CD14-positive monocyte (primary cell): ENCODE measurements at regions not wholly inside any gene's neighbourhood (a gene's known extent, or its start where the extent isn't known, plus 50 kb on each side); places are given as distances from the start of the nearest gene placed in this dataset.

Experiments used
- DNase-seq, 3 donors: peaks; one replicate each; pipeline ENCODE4 v3.0.0-alpha.2; 2011 to 2022
- H2AFZ ChIP-seq: 2 replicates; pipeline ENCODE4 v1.6.0; 2012; ENCODE audit warnings: mild to moderate bottlenecking, low read depth, low read length, inconsistent platforms; ENCODE audit not compliant: insufficient read depth, poor library complexity, severe bottlenecking
- H3K27ac ChIP-seq, 2 donors: 1 replicate in 1 of 2; 2 replicates in 1 of 2; pipeline ENCODE4 v1.5.1; 2012 to 2013; ENCODE audit warnings: low read length in 2 of 2, control low read depth in 1 of 2, inconsistent platforms in 1 of 2, low read depth in 1 of 2, mild to moderate bottlenecking in 1 of 2
- H3K27me3 ChIP-seq, 2 donors: one replicate each; pipeline versions ENCODE4 v1.6.0 to v1.6.1; 2011 to 2013; ENCODE audit warnings: low read length in 2 of 2; ENCODE audit not compliant: control insufficient read depth in 2 of 2, insufficient read depth in 2 of 2
- H3K36me3 ChIP-seq, 2 donors: replicated peaks in 1 of 2; 1 replicate in 1 of 2; 2 replicates in 1 of 2; pipeline versions ENCODE4 v1.5.1 to v1.6.1; 2012 to 2013; ENCODE audit warnings: low read length in 2 of 2, control low read depth in 1 of 2, inconsistent platforms in 1 of 2, mild to moderate bottlenecking in 1 of 2; ENCODE audit not compliant: insufficient read depth in 2 of 2, control insufficient read depth in 1 of 2
- H3K4me1 ChIP-seq, 2 donors: 1 replicate in 1 of 2; 2 replicates in 1 of 2; pipeline versions ENCODE4 v1.5.1 to v1.6.1; 2012 to 2013; ENCODE audit warnings: low read length in 2 of 2, control low read depth in 1 of 2, inconsistent platforms in 1 of 2, mild to moderate bottlenecking in 1 of 2, moderate library complexity in 1 of 2; ENCODE audit not compliant: insufficient read depth in 2 of 2, control insufficient read depth in 1 of 2
- H3K4me2 ChIP-seq: replicated peaks from 2 replicates; pipeline ENCODE3; 2012; ENCODE audit warnings: low read length, moderate library complexity, mild to moderate bottlenecking; ENCODE audit not compliant: poor library complexity, severe bottlenecking; ENCODE audit errors: extremely low read depth
- H3K4me3 ChIP-seq, 3 experiments: fragments of 200-600 bp in 1 of 3; sonication (generic) in 1 of 3; replicated peaks in 1 of 3; 1 replicate in 2 of 3; 2 replicates in 1 of 3; pipeline ENCODE4 v1.5.1; 2011 to 2013; ENCODE audit warnings: low read length in 3 of 3, mild to moderate bottlenecking in 3 of 3, control low read depth in 2 of 3, low read depth in 2 of 3, inconsistent platforms in 1 of 3, moderate library complexity in 1 of 3
- H3K79me2 ChIP-seq: 2 replicates; pipeline ENCODE4 v1.6.0; 2012; ENCODE audit warnings: mild to moderate bottlenecking, control low read depth, inconsistent platforms, low read length, moderate library complexity; ENCODE audit not compliant: insufficient read depth
- H3K9ac ChIP-seq: 2 replicates; pipeline ENCODE4 v1.6.0; 2017; ENCODE audit warnings: low read length, mild to moderate bottlenecking; ENCODE audit not compliant: insufficient read depth, poor library complexity, severe bottlenecking
- H3K9me3 ChIP-seq, 2 donors: replicated peaks in 1 of 2; 1 replicate in 1 of 2; 2 replicates in 1 of 2; pipeline versions ENCODE4 v1.5.1 to v1.6.1; 2012 to 2013; ENCODE audit warnings: low read length in 2 of 2, control low read depth in 1 of 2; ENCODE audit not compliant: control insufficient read depth in 1 of 2, insufficient read depth in 1 of 2
- H4K20me1 ChIP-seq: 2 replicates; pipeline ENCODE4 v1.6.0; 2012; ENCODE audit warnings: mild to moderate bottlenecking, low read length, control low read depth, moderate library complexity; ENCODE audit not compliant: insufficient read depth
- H3K27ac Mint-ChIP-seq, 7 donors: one replicate each; pipeline ENCODE4 v1.8.0; 2020; ENCODE audit warnings: mild to moderate bottlenecking in 7 of 7, mixed read lengths in 7 of 7, moderate library complexity in 6 of 7, inconsistent platforms in 2 of 7
- H3K27me3 Mint-ChIP-seq, 3 donors: one replicate each; pipeline ENCODE4 v1.8.0; 2021 to 2022; ENCODE audit warnings: low read depth in 3 of 3, mild to moderate bottlenecking in 3 of 3, mixed read lengths in 3 of 3, moderate library complexity in 3 of 3, inconsistent platforms in 1 of 3
- H3K36me3 Mint-ChIP-seq, 2 donors: one replicate each; pipeline ENCODE4 v1.8.0; 2020; ENCODE audit warnings: mixed read lengths in 2 of 2, inconsistent platforms in 1 of 2, mild to moderate bottlenecking in 1 of 2
- H3K4me1 Mint-ChIP-seq: one replicate; pipeline ENCODE4 v1.8.0; 2020; ENCODE audit warnings: mild to moderate bottlenecking, mixed read lengths
- H3K4me3 Mint-ChIP-seq, 2 donors: one replicate each; pipeline ENCODE4 v1.8.0; 2020; ENCODE audit warnings: mild to moderate bottlenecking in 2 of 2, mixed read lengths in 2 of 2, moderate library complexity in 1 of 2
- H3K9me3 Mint-ChIP-seq, 7 donors: one replicate each; pipeline ENCODE4 v1.8.0; 2020 to 2022; ENCODE audit warnings: mixed read lengths in 7 of 7, mild to moderate bottlenecking in 6 of 7, moderate library complexity in 6 of 7, inconsistent platforms in 2 of 7
- CTCF ChIP-seq: fragments of 200-600 bp; IDR thresholded peaks from one replicate; pipeline ENCODE4 v1.8.0; 2022; ENCODE audit warnings: antibody characterized with exemption, mild to moderate bottlenecking
- WGBS: methylation state at CpG from one replicate; pipeline ENCODE4 v1.1.5; 2013; ENCODE audit warnings: missing lambda C conversion rate; ENCODE audit not compliant: insufficient coverage; 5-methylcytosine and 5-hydroxymethylcytosine counted together
- intact Hi-C, 2 donors: fragments of 100-400 bp; cut with micrococcal nuclease; formaldehyde crosslinking; loops; one replicate each; pipeline versions ENCODE4 v1.15.0 to v1.15.1; 2023

DNA sequence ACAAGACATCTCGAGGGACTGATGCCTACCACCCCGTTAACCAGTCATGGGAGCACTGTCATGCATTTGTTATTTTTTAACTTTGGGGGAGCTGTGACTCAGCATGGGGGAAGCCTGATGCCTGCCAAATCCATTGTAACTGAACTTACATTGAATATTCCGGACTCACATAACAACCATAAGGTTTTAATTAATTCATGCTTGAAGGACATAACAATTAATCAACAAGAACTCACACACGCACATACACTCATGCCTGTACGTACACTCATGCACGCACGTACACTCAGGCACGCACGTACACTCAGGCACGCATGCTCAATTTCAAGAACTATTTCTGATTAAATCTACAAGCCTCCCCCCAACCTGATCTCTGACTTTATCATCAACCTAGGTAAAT is 1639.1 kb downstream of the SUCLG1 start:
- Mint-ChIP-seq H3K27me3 (no peaks in the 10 kb centered on the region), H3K27ac (no peak overlapping the region), H3K36me3 (no peaks in the 10 kb centered on the region), H3K4me3 (no peak overlapping the region), H3K4me1 (no peaks in the 10 kb centered on the region), H3K9me3 (peaks cover 2 to 7% (median 3%) of the 10 kb centered on the region in 7 donors)
- Histone ChIP-seq H3K9ac (no peak overlapping the region), H3K79me2 (no peaks in the 10 kb centered on the region), H2AFZ (no peak overlapping the region), H3K9me3 (peaks cover 0 to 5% of the 10 kb centered on the region in 2 donors), H4K20me1 (no peaks in the 10 kb centered on the region), H3K4me3 (no peak overlapping the region), H3K4me1 (no peaks in the 10 kb centered on the region), H3K36me3 (no peaks in the 10 kb centered on the region), H3K27ac (no peak overlapping the region), H3K4me2 (no peak overlapping the region), H3K27me3 (no peaks in the 10 kb centered on the region)
- 97% methylated on average over 8 of the region's 10 CpGs for WGBS
- no peak for TF ChIP-seq CTCF
- no peak for DNase-seq
- intact Hi-C loops, result no loop called here

DNA sequence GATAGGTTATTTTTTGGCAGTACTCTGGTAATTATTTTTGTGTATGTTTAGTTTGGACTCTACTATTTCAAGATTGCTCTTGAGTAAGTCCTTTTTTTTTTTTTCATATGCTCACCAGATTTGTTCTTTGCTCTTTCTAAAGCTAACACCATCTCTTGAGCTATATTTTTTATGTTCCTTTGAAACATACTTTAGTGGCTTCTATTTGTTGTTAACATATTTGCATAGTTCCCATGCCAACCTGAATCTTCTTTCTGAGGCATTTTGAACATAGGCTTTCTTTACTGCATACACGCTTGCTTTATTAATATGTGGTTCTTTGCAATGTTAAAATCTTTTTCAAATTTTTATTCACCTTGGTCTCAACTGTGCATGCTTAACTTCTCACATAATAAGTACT is 1644.9 kb downstream of the SUCLG1 start:
- H3K9me3 Mint-ChIP-seq, result peaks cover 0 to 2% (median 0%) of the 10 kb centered on the region in 7 donors
- Histone ChIP-seq H3K4me3 (no peak overlapping the region), H3K36me3 (no peaks in the 10 kb centered on the region), H3K27me3 (no peaks in the 10 kb centered on the region), H2AFZ (no peak overlapping the region), H3K4me2 (no peak overlapping the region), H3K4me1 (no peaks in the 10 kb centered on the region), H3K9ac (no peak overlapping the region), H3K79me2 (no peaks in the 10 kb centered on the region), H3K27ac (no peak overlapping the region), H3K9me3 (peaks cover 0 to 3% of the 10 kb centered on the region in 2 donors), H4K20me1 (no peaks in the 10 kb centered on the region)
- intact Hi-C loops, result no loop called here
- no peaks in the 10 kb centered on the region for H3K4me1 Mint-ChIP-seq
- H3K27ac Mint-ChIP-seq, result no peak overlapping the region
- no peaks in the 10 kb centered on the region for H3K27me3 Mint-ChIP-seq
- no peak for TF ChIP-seq CTCF
- no CpG with 5 or more reads among the region's 1 CpG for WGBS
- DNase-seq, result no peak
- H3K4me3 Mint-ChIP-seq, result no peak overlapping the region
- H3K36me3 Mint-ChIP-seq, result no peaks in the 10 kb centered on the region
